Esophagus muscularis mucosa (tissue), 4 donors: ENCODE measurements at regions not wholly inside any gene's neighbourhood (a gene's known extent, or its start where the extent isn't known, plus 50 kb on each side); places are given as distances from the start of the nearest gene placed in this dataset.

Experiments
- EP300 ChIP-seq: sonication (generic); formaldehyde crosslinking; IDR thresholded peaks from one replicate; pipeline ENCODE4 v1.6.1; 2017; ENCODE audit warnings: antibody characterized with exemption
- POLR2AphosphoS5 ChIP-seq, 2 donors: sonication (generic); formaldehyde crosslinking; IDR thresholded peaks; one replicate each; pipeline ENCODE4 v1.6.1; 2017; ENCODE audit warnings: antibody characterized with exemption in 2 of 2
- TF ChIP-seq, protein P1 (sequence below), 3 experiments: fragments of 200-600 bp in 2 of 3; fragments of 450-650 bp in 1 of 3; sonication (generic) in 2 of 3; IDR thresholded peaks; one replicate each; pipeline ENCODE4 v1.5.1; 2017 to 2019; ENCODE audit warnings: antibody characterized with exemption in 3 of 3, mild to moderate bottlenecking in 2 of 3, moderate library complexity in 1 of 3

DNA sequence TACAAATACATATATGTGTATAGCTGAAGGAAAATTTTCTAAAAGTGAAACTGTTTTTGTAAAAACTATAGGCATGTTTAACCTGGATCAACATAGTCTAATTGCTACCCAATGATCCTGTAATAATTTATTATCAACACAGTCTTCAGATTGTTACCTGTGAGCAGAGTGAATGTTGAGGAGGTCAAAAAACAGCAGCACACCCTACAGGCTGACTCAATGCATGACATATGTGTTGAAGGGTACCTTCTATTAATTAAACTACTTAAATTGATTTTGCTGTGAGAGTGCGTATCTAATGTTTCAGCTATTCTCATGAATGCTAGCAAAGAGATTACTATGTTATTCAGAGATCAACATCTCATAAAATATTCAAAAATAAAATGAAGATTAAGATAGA lies 411.4 kb downstream of the TNS3 start:
- TF ChIP-seq POLR2AphosphoS5 (IDR thresholded peaks at IDR 0.05), result no peak
- TF ChIP-seq, protein P1, sequence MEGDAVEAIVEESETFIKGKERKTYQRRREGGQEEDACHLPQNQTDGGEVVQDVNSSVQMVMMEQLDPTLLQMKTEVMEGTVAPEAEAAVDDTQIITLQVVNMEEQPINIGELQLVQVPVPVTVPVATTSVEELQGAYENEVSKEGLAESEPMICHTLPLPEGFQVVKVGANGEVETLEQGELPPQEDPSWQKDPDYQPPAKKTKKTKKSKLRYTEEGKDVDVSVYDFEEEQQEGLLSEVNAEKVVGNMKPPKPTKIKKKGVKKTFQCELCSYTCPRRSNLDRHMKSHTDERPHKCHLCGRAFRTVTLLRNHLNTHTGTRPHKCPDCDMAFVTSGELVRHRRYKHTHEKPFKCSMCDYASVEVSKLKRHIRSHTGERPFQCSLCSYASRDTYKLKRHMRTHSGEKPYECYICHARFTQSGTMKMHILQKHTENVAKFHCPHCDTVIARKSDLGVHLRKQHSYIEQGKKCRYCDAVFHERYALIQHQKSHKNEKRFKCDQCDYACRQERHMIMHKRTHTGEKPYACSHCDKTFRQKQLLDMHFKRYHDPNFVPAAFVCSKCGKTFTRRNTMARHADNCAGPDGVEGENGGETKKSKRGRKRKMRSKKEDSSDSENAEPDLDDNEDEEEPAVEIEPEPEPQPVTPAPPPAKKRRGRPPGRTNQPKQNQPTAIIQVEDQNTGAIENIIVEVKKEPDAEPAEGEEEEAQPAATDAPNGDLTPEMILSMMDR (IDR thresholded peaks at IDR 0.05), result peak in 1 of 3 experiments; percentile 9
- TF ChIP-seq EP300, result no peak
